ENCODE measurements at regions not wholly inside any gene's neighbourhood (a gene's known extent, or its start where the extent isn't known, plus 50 kb on each side); places are given as distances from the start of the nearest gene placed in this dataset.

DNA sequence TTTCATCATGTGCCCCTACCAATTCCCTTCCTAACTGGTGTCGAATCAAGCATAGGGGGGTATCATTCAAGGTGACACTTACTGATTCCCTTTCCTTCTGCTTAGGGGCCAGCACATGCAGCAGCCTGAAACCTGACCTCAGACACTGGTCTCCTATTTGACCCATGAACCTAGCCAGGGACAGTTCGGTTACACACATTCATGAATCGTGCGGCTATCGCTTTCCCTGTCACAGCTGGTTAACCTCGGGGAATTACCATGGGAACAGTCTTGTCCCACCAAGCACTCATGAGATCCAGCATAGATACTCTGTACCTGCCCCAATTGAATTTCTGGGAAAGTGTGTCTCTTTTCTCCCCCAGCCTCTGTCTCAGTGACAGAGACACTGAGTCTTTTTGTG lies 140.4 kb downstream of the ZNF674 start:
- TF ChIP-seq, protein P1, sequence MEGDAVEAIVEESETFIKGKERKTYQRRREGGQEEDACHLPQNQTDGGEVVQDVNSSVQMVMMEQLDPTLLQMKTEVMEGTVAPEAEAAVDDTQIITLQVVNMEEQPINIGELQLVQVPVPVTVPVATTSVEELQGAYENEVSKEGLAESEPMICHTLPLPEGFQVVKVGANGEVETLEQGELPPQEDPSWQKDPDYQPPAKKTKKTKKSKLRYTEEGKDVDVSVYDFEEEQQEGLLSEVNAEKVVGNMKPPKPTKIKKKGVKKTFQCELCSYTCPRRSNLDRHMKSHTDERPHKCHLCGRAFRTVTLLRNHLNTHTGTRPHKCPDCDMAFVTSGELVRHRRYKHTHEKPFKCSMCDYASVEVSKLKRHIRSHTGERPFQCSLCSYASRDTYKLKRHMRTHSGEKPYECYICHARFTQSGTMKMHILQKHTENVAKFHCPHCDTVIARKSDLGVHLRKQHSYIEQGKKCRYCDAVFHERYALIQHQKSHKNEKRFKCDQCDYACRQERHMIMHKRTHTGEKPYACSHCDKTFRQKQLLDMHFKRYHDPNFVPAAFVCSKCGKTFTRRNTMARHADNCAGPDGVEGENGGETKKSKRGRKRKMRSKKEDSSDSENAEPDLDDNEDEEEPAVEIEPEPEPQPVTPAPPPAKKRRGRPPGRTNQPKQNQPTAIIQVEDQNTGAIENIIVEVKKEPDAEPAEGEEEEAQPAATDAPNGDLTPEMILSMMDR (IDR thresholded peaks at IDR 0.05; ENCODE audit: low read length): no peak
- TF ChIP-seq EZH2 (IDR thresholded peaks at IDR 0.05; ENCODE audit: borderline replicate concordance, low read length): no peak

Measured in OCI-LY1 (cell line).